CD4-positive, alpha-beta T cell treated with Interleukin-15 for 1 hour (primary cell): ENCODE measurements at regions not wholly inside any gene's neighbourhood (a gene's known extent, or its start where the extent isn't known, plus 50 kb on each side); places are given as distances from the start of the nearest gene placed in this dataset.
A peak's percentile ranks its signal among the peaks of the same experiment; 100 is the strongest.
"Not testable (repeated sequence)": the region's sequence is repeated elsewhere in the genome, so short reads cannot be mapped to it uniquely, and the experiment has no call there.

ENCODE experiments used
- DNase-seq: peaks from one replicate; pipeline ENCODE4 v3.0.0-alpha.2; 2020

- no peak for DNase-seq
These were observed 600.5 kb downstream of the LTN1 start for GRCh38 chr21:28391938-28392849.

GRCh38 chr21:28387220-28387619, 605.5 kb downstream of the LTN1 start:
- no peak for DNase-seq

GRCh38 chr21:28385845-28386244, 606.8 kb downstream of the LTN1 start:
- DNase-seq = no peak

- not testable (repeated sequence) for DNase-seq
These were observed 611.5 kb downstream of the LTN1 start for GRCh38 chr21:28381000-28381745.

- no peak for DNase-seq
These were observed 612.4 kb downstream of the LTN1 start for GRCh38 chr21:28380241-28380640.

GRCh38 chr21:28378026-28378425, 614.7 kb downstream of the LTN1 start:
- no peak for DNase-seq

GRCh38 chr21:28375708-28376385, 616.8 kb downstream of the LTN1 start:
- DNase-seq = no peak

- no peak for DNase-seq
These were observed 617.8 kb downstream of the LTN1 start for GRCh38 chr21:28374881-28375280.

GRCh38 chr21:28371713-28372112, 621.0 kb downstream of the LTN1 start:
- DNase-seq = no peak

GRCh38 chr21:28359300-28359699, 633.4 kb downstream of the LTN1 start:
- DNase-seq = no peak

GRCh38 chr21:28358702-28359101, 634.0 kb downstream of the LTN1 start:
- no peak for DNase-seq

GRCh38 chr21:28358170-28358569, 634.5 kb downstream of the LTN1 start:
- DNase-seq = no peak

- no peak for DNase-seq
These were observed 634.9 kb downstream of the LTN1 start for GRCh38 chr21:28357743-28358142.

GRCh38 chr21:28356422-28356821, 636.3 kb downstream of the LTN1 start:
- no peak for DNase-seq

GRCh38 chr21:28345934-28346333, 646.7 kb downstream of the LTN1 start:
- peak; percentile 18 for DNase-seq

GRCh38 chr21:28344985-28345384, 647.7 kb downstream of the LTN1 start:
- no peak for DNase-seq

GRCh38 chr21:28342212-28342810, 650.4 kb downstream of the LTN1 start:
- DNase-seq = no peak

- no peak for DNase-seq
These were observed 653.3 kb downstream of the LTN1 start for GRCh38 chr21:28339403-28339802.

GRCh38 chr21:28338701-28339305, 653.9 kb downstream of the LTN1 start:
- DNase-seq = no peak

GRCh38 chr21:28337315-28337714, 655.4 kb downstream of the LTN1 start:
- no peak for DNase-seq

- DNase-seq = no peak
These were observed 656.4 kb downstream of the LTN1 start for GRCh38 chr21:28336314-28336713.

GRCh38 chr21:28334407-28334806, 658.3 kb downstream of the LTN1 start:
- DNase-seq = no peak
